K562 (cell line): ENCODE measurements at regions not wholly inside any gene's neighbourhood (a gene's known extent, or its start where the extent isn't known, plus 50 kb on each side); places are given as distances from the start of the nearest gene placed in this dataset.

Experiments
- ATAC-seq: fragments of 200-7000 bp; cut with Tn5 transposase; 3 replicates; pipeline ENCODE4 v1.9.1; 2020; ENCODE audit warnings: moderate library complexity
- BruUV-seq: library from RNA; stranded (reverse); fragments of 400-500 nt; replicated peaks from 2 replicates; lab custom pipeline; 2021; lab: Mats Ljungman, UMichigan
- CTCF ChIA-PET: fragments of 300-600 bp; formaldehyde crosslinking; extraction: SDS; loops from one replicate; lab custom pipeline; 2021; ENCODE audit warnings: low intra/inter-chr PET ratio; lab: Yijun Ruan, JAX
- POLR2A ChIA-PET: fragments of 300-600, 350-650 bp; sonication (Branson Sonifier 250); formaldehyde crosslinking; extraction: SDS; loops from one replicate; lab custom pipeline; 2021; ENCODE audit warnings: antibody characterized with exemption, inconsistent platforms; lab: Yijun Ruan, JAX
- DNase-seq, 4 experiments: peaks; one replicate each; pipeline versions ENCODE4 v3.0.0 to v3.0.0-alpha.2; 2011 to 2018; ENCODE audit warnings: low spot score in 3 of 4, mixed read lengths in 3 of 4; ENCODE audit errors: extremely low read depth in 1 of 4
- FAIRE-seq: peaks from 2 replicates; lab custom pipeline; 2011; peaks lifted over from hg19 to GRCh38; lab: Jason Lieb, UNC
- H2AFZ ChIP-seq: 2 replicates; pipeline ENCODE4 v1.6.0; 2011; ENCODE audit warnings: low read depth, low read length, control low read depth, inconsistent platforms
- H3K27ac ChIP-seq: fragments of 200-600 bp; 3 replicates; pipeline ENCODE4 v1.8.0; 2011; ENCODE audit warnings: low read depth, mild to moderate bottlenecking, control low read depth, inconsistent platforms, low read length, moderate library complexity, mixed read lengths; ENCODE audit errors: extremely low read depth
- H3K27me3 ChIP-seq, 2 experiments: fragments of 300-600 bp in 1 of 2; 2 replicates in 1 of 2; 3 replicates in 1 of 2; pipeline versions ENCODE4 v1.6.0 to v1.8.0; 2011; ENCODE audit warnings: inconsistent platforms in 2 of 2, low read length in 2 of 2, mild to moderate bottlenecking in 1 of 2, mixed read lengths in 1 of 2, moderate library complexity in 1 of 2; ENCODE audit not compliant: control insufficient read depth in 2 of 2, insufficient read depth in 2 of 2
- H3K36me3 ChIP-seq: fragments of 300-600 bp; 3 replicates; pipeline ENCODE4 v1.8.0; 2011; ENCODE audit warnings: mild to moderate bottlenecking, low read length, inconsistent platforms; ENCODE audit not compliant: control insufficient read depth, insufficient read depth
- H3K4me1 ChIP-seq, 2 experiments: fragments of 200-600 bp in 1 of 2; replicated peaks in 1 of 2; 2 replicates in 1 of 2; 3 replicates in 1 of 2; pipeline versions ENCODE4 v1.5.1 to v1.8.0; 2011; ENCODE audit warnings: inconsistent platforms in 2 of 2, low read length in 2 of 2, mild to moderate bottlenecking in 1 of 2, mixed read lengths in 1 of 2, moderate library complexity in 1 of 2; ENCODE audit not compliant: control insufficient read depth in 2 of 2, insufficient read depth in 2 of 2
- H3K4me2 ChIP-seq: 2 replicates; pipeline ENCODE4 v1.6.1; 2011; ENCODE audit warnings: low read length, control low read depth, inconsistent platforms, mixed read lengths; ENCODE audit not compliant: insufficient read depth
- H3K4me3 ChIP-seq: fragments of 200-600 bp; sonication (generic), shearing (Covaris generic); 2 replicates; pipeline ENCODE4 v1.5.1; 2016; ENCODE audit warnings: control low read depth, inconsistent platforms
- H3K79me2 ChIP-seq: fragments of 200-600 bp; 3 replicates; pipeline ENCODE4 v1.8.0; 2011; ENCODE audit warnings: low read length, inconsistent platforms; ENCODE audit not compliant: control insufficient read depth, insufficient read depth
- H3K9ac ChIP-seq, 2 experiments: 2 replicates each; pipeline versions ENCODE4 v1.6.0 to v1.6.1; 2011; ENCODE audit warnings: low read depth in 2 of 2, low read length in 2 of 2, control low read depth in 1 of 2, inconsistent platforms in 1 of 2, mild to moderate bottlenecking in 1 of 2, mixed read lengths in 1 of 2; ENCODE audit not compliant: insufficient read depth in 1 of 2
- H3K9me1 ChIP-seq: one replicate; pipeline ENCODE4 v1.6.0; 2011; ENCODE audit warnings: inconsistent platforms, mild to moderate bottlenecking, low read length, moderate library complexity; ENCODE audit not compliant: control insufficient read depth, insufficient read depth
- H3K9me3 ChIP-seq: replicated peaks from 2 replicates; pipeline ENCODE4 v1.5.1; 2011; ENCODE audit warnings: low read depth, low read length, inconsistent platforms; ENCODE audit not compliant: control insufficient read depth, insufficient read depth
- H4K20me1 ChIP-seq: replicated peaks from 2 replicates; pipeline ENCODE4 v1.6.1; 2011; ENCODE audit warnings: low read length, inconsistent platforms, mixed read lengths; ENCODE audit not compliant: control insufficient read depth, insufficient read depth
- BACH1 ChIP-seq: fragments of 200-800 bp; sonication (Bioruptor generic); IDR thresholded peaks from 2 replicates; pipeline ENCODE4 v1.6.1; 2016; ENCODE audit warnings: missing genetic modification characterization, missing compliant biosample characterization
- BCL6 ChIP-seq: fragments of 250-450 bp; sonication (Bioruptor Pico); IDR thresholded peaks from 2 replicates; pipeline ENCODE4 v1.4.0; 2020
- CTBP1 ChIP-seq: fragments of 450-650 bp; IDR thresholded peaks from 2 replicates; pipeline ENCODE4 v1.6.1; 2016; ENCODE audit warnings: borderline replicate concordance
- EP300 ChIP-seq: IDR thresholded peaks from 2 replicates; pipeline ENCODE4 v1.6.1; 2012; ENCODE audit warnings: low read length, improper control_type of control experiment
- MXI1 ChIP-seq: IDR thresholded peaks from 2 replicates; pipeline ENCODE4 v1.6.1; 2011; ENCODE audit warnings: low read depth, mild to moderate bottlenecking, improper control_type of control experiment, low read length
- NFRKB ChIP-seq: fragments of 450-650 bp; IDR thresholded peaks from 2 replicates; pipeline ENCODE4 v1.6.1; 2016; ENCODE audit warnings: low read depth
- OTX1 ChIP-seq: fragments of 450-650 bp; formaldehyde crosslinking; IDR thresholded peaks from 2 replicates; pipeline ENCODE4 v1.4.0; 2022; ENCODE audit warnings: mild to moderate bottlenecking
- SMAD2 ChIP-seq: fragments of 150-350 bp; IDR thresholded peaks from 2 replicates; pipeline ENCODE4 v1.6.1; 2014; ENCODE audit warnings: low read depth, mild to moderate bottlenecking, low read length
- SNRNP70 ChIP-seq: fragments of 200-400 bp; formaldehyde crosslinking; optimal IDR thresholded peaks from 2 replicates; pipeline ENCODE3; 2017; ENCODE audit warnings: low read depth, low read length
- SRF ChIP-seq, 2 experiments: fragments of 250-450, 450-650 bp in 1 of 2; sonication (Bioruptor Pico) in 1 of 2; sonication (generic) in 1 of 2; formaldehyde crosslinking; IDR thresholded peaks; 2 replicates each; pipeline versions ENCODE4 v1.5.0 to v1.5.1; 2020 to 2022; ENCODE audit warnings: mild to moderate bottlenecking in 1 of 2, missing genetic modification reagents in 1 of 2
- TAL1 ChIP-seq: fragments of 450-650 bp; IDR thresholded peaks from 2 replicates; pipeline ENCODE4 v1.6.1; 2016; ENCODE audit warnings: mild to moderate bottlenecking
- U2AF1 ChIP-seq: fragments of 200-400 bp; formaldehyde crosslinking; optimal IDR thresholded peaks from 2 replicates; pipeline ENCODE3; 2017; ENCODE audit warnings: mild to moderate bottlenecking, low read depth, low read length, moderate library complexity
- ZBTB8A ChIP-seq: fragments of 450-650 bp; IDR thresholded peaks from 2 replicates; pipeline ENCODE4 v1.6.1; 2018; ENCODE audit warnings: mild to moderate bottlenecking, moderate library complexity; ENCODE audit not compliant: partially characterized antibody
- ZKSCAN1 ChIP-seq: fragments of 150-350 bp; IDR thresholded peaks from 2 replicates; pipeline ENCODE4 v1.6.1; 2016; ENCODE audit warnings: low read depth, low read length
- ZNF124 ChIP-seq: sonication (generic); formaldehyde crosslinking; IDR thresholded peaks from 2 replicates; pipeline ENCODE4 v1.8.1; 2022; ENCODE audit warnings: missing genetic modification reagents
- ZNF57 ChIP-seq: fragments of 450-650 bp; formaldehyde crosslinking; IDR thresholded peaks from 2 replicates; pipeline ENCODE4 v1.4.0; 2020; ENCODE audit warnings: mild to moderate bottlenecking, moderate library complexity
- ZNF584 ChIP-seq: fragments of 200-800 bp; sonication (Bioruptor generic); IDR thresholded peaks from 2 replicates; pipeline ENCODE4 v1.6.1; 2016; ENCODE audit warnings: low read depth, mild to moderate bottlenecking, missing genetic modification characterization, missing compliant biosample characterization
- WGBS: fragments of 100-300 bp; shearing (Covaris generic); methylation state at CpG from one replicate; pipeline ENCODE4 v1.1.6; 2016; ENCODE audit warnings: low coverage, mixed read lengths; ENCODE audit not compliant: insufficient coverage; ENCODE audit errors: missing lambda C conversion rate; 5-methylcytosine and 5-hydroxymethylcytosine counted together
- in situ Hi-C: fragments of 300-500 bp; cut with MboI; formaldehyde crosslinking; loops from 4 replicates; pipeline ENCODE4 v1.15.0; 2018; ENCODE audit warnings: inconsistent platforms, mixed read lengths
- intact Hi-C: fragments of 100-400 bp; cut with micrococcal nuclease; formaldehyde crosslinking; loops from 2 replicates; pipeline ENCODE4 v1.14.2; 2022
- TF ChIP-seq, protein P1 (sequence below): sonication (generic); formaldehyde crosslinking; IDR thresholded peaks from 2 replicates; pipeline ENCODE4 v1.8.0; 2022; ENCODE audit warnings: mild to moderate bottlenecking, low read depth, missing genetic modification reagents
- TF ChIP-seq, protein P2 (sequence below): fragments of 250-450 bp; sonication (Bioruptor Pico); IDR thresholded peaks from 2 replicates; pipeline ENCODE4 v1.5.0; 2021
- TF ChIP-seq, protein P3 (sequence below): fragments of 250-450 bp; sonication (Bioruptor Pico); IDR thresholded peaks from 2 replicates; pipeline ENCODE4 v1.8.0; 2021; ENCODE audit warnings: moderate library complexity, mild to moderate bottlenecking, inconsistent platforms
- TF ChIP-seq, protein P4 (sequence below): fragments of 250-450 bp; sonication (Bioruptor Pico); IDR thresholded peaks from 2 replicates; pipeline ENCODE4 v1.4.0; 2020; ENCODE audit warnings: mild to moderate bottlenecking, moderate library complexity

GRCh38 chr22:34847072-34847471 is 218.9 kb upstream of the ISX start (continued):
- TF ChIP-seq, protein P1, sequence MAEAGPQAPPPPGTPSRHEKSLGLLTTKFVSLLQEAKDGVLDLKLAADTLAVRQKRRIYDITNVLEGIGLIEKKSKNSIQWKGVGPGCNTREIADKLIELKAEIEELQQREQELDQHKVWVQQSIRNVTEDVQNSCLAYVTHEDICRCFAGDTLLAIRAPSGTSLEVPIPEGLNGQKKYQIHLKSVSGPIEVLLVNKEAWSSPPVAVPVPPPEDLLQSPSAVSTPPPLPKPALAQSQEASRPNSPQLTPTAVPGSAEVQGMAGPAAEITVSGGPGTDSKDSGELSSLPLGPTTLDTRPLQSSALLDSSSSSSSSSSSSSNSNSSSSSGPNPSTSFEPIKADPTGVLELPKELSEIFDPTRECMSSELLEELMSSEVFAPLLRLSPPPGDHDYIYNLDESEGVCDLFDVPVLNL (CRISPR knock-in tag): no peak

- BruUV-seq: no TSS peak
- H3K9me1 ChIP-seq: no peaks in the 10 kb centered on the region
- CTCF ChIA-PET: no interaction called here
- no peak for TF ChIP-seq SRF (CRISPR knock-in tag; IDR thresholded peaks at IDR 0.05)
- TF ChIP-seq MXI1: no peak
- TF ChIP-seq SMAD2: no peak
- no peak for TF ChIP-seq ZNF57 (CRISPR knock-in tag)
- TF ChIP-seq ZNF124 (CRISPR knock-in tag): no peak
- TF ChIP-seq, protein P2, sequence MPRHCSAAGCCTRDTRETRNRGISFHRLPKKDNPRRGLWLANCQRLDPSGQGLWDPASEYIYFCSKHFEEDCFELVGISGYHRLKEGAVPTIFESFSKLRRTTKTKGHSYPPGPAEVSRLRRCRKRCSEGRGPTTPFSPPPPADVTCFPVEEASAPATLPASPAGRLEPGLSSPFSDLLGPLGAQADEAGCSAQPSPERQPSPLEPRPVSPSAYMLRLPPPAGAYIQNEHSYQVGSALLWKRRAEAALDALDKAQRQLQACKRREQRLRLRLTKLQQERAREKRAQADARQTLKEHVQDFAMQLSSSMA: no peak
- TF ChIP-seq, protein P3, sequence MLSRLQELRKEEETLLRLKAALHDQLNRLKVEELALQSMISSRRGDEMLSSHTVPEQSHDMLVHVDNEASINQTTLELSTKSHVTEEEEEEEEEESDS: no peak
- no peak for TF ChIP-seq ZKSCAN1
- TF ChIP-seq BCL6: no peak
- no peak for TF ChIP-seq NFRKB
- no peak for TF ChIP-seq TAL1
- no peak for TF ChIP-seq OTX1 (CRISPR knock-in tag)
- TF ChIP-seq EP300: no peak
- TF ChIP-seq CTBP1: no peak
- TF ChIP-seq U2AF1: no peak
- TF ChIP-seq ZNF584 (CRISPR knock-in tag): no peak
- TF ChIP-seq BACH1 (tag): no peak
- TF ChIP-seq ZBTB8A: no peak
- no peak for TF ChIP-seq SNRNP70
- TF ChIP-seq, protein P4, sequence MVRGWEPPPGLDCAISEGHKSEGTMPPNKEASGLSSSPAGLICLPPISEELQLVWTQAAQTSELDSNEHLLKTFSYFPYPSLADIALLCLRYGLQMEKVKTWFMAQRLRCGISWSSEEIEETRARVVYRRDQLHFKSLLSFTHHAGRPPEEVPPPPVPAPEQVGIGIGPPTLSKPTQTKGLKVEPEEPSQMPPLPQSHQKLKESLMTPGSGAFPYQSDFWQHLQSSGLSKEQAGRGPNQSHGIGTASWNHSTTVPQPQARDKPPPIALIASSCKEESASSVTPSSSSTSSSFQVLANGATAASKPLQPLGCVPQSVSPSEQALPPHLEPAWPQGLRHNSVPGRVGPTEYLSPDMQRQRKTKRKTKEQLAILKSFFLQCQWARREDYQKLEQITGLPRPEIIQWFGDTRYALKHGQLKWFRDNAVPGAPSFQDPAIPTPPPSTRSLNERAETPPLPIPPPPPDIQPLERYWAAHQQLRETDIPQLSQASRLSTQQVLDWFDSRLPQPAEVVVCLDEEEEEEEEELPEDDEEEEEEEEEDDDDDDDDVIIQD (CRISPR knock-in tag): no peak
- TF ChIP-seq, all 486 proteins: peak for 0
- no peak overlapping the region for H3K27ac ChIP-seq
- H3K9ac ChIP-seq: no peak overlapping the region
- no peaks in the 10 kb centered on the region for H3K27me3 ChIP-seq
- 6% methylated on average over 4 of the region's 4 CpGs for WGBS
- no peaks in the 10 kb centered on the region for H4K20me1 ChIP-seq
- FAIRE-seq: no peak
- no peaks in the 10 kb centered on the region for H3K9me3 ChIP-seq
- in situ Hi-C loops: no loop called here
- H3K4me2 ChIP-seq: no peak overlapping the region
- H3K36me3 ChIP-seq: no peaks in the 10 kb centered on the region
- POLR2A ChIA-PET: no interaction called here
- H2AFZ ChIP-seq: no peak overlapping the region
- no peaks in the 10 kb centered on the region for H3K79me2 ChIP-seq
- no peak for ATAC-seq
- DNase-seq: no peak
- no peak overlapping the region for H3K4me3 ChIP-seq
- intact Hi-C loops: no loop called here
- no peaks in the 10 kb centered on the region for H3K4me1 ChIP-seq
These were observed 216.0 kb upstream of the ISX start for GRCh38 chr22:34849965-34850364.
